Activated naive CD8-positive, alpha-beta T cell (primary cell): ENCODE measurements at regions not wholly inside any gene's neighbourhood (a gene's known extent, or its start where the extent isn't known, plus 50 kb on each side); places are given as distances from the start of the nearest gene placed in this dataset.
"Not testable (repeated sequence)": the region's sequence is repeated elsewhere in the genome, so short reads cannot be mapped to it uniquely, and the experiment has no call there.

Experiments
- H3K27ac Mint-ChIP-seq: one replicate; pipeline ENCODE4 v1.8.0; 2021; ENCODE audit warnings: mixed read lengths
- H3K27me3 Mint-ChIP-seq: one replicate; pipeline ENCODE4 v1.8.0; 2021; ENCODE audit warnings: mixed read lengths
- H3K36me3 Mint-ChIP-seq: one replicate; pipeline ENCODE4 v1.8.0; 2021; ENCODE audit warnings: mixed read lengths
- H3K4me1 Mint-ChIP-seq: one replicate; pipeline ENCODE4 v1.8.0; 2021; ENCODE audit warnings: low read depth, mixed read lengths
- H3K4me3 Mint-ChIP-seq: one replicate; pipeline ENCODE4 v1.8.0; 2021; ENCODE audit warnings: mild to moderate bottlenecking, mixed read lengths
- H3K9me3 Mint-ChIP-seq: one replicate; pipeline ENCODE4 v1.8.0; 2021; ENCODE audit warnings: low read depth, mixed read lengths

GRCh38 chr2:242103093-242103492, 233.6 kb downstream of the RTP5 start:
- Mint-ChIP-seq H3K36me3 (peaks cover 29% of the 10 kb centered on the region), H3K4me1 (peaks cover 24% of the 10 kb centered on the region)
- H3K27ac Mint-ChIP-seq, H3K9me3 Mint-ChIP-seq, H3K27me3 Mint-ChIP-seq, H3K4me3 Mint-ChIP-seq: not testable (repeated sequence)

- Mint-ChIP-seq H3K4me1 (peaks cover 24% of the 10 kb centered on the region), H3K36me3 (peaks cover 22% of the 10 kb centered on the region)
- H3K4me3 Mint-ChIP-seq, H3K27ac Mint-ChIP-seq, H3K27me3 Mint-ChIP-seq, H3K9me3 Mint-ChIP-seq: not testable (repeated sequence)
These were observed 234.8 kb downstream of the RTP5 start for GRCh38 chr2:242104202-242104956.

- not testable (repeated sequence) for H3K27ac Mint-ChIP-seq, H3K9me3 Mint-ChIP-seq, H3K27me3 Mint-ChIP-seq, H3K4me3 Mint-ChIP-seq
- Mint-ChIP-seq H3K4me1 (peaks cover 18% of the 10 kb centered on the region), H3K36me3 (peaks cover 16% of the 10 kb centered on the region)
These were observed 237.5 kb downstream of the RTP5 start for GRCh38 chr2:242107065-242107464.

- not testable (repeated sequence) for H3K9me3 Mint-ChIP-seq, H3K27ac Mint-ChIP-seq, H3K27me3 Mint-ChIP-seq, H3K4me3 Mint-ChIP-seq
- H3K36me3 Mint-ChIP-seq = peaks cover 16% of the 10 kb centered on the region
- H3K4me1 Mint-ChIP-seq = peaks cover 16% of the 10 kb centered on the region
These were observed 239.4 kb downstream of the RTP5 start for GRCh38 chr2:242108797-242109500.

GRCh38 chr2:242109819-242110218, 240.3 kb downstream of the RTP5 start:
- H3K4me1 Mint-ChIP-seq = peaks cover 14% of the 10 kb centered on the region
- not testable (repeated sequence) for H3K27ac Mint-ChIP-seq, H3K9me3 Mint-ChIP-seq, H3K27me3 Mint-ChIP-seq, H3K4me3 Mint-ChIP-seq
- peaks cover 15% of the 10 kb centered on the region for H3K36me3 Mint-ChIP-seq

- H3K36me3 Mint-ChIP-seq = not testable (repeated sequence)
These were observed 242.4 kb downstream of the RTP5 start for GRCh38 chr2:242111954-242112353.

GRCh38 chr2:242113492-242113891, 244.0 kb downstream of the RTP5 start:
- H3K9me3 Mint-ChIP-seq, H3K36me3 Mint-ChIP-seq, H3K27ac Mint-ChIP-seq, H3K4me1 Mint-ChIP-seq, H3K4me3 Mint-ChIP-seq, H3K27me3 Mint-ChIP-seq: not testable (repeated sequence)

More at GRCh38 chr2:242111954-242112353, 242.4 kb downstream of the RTP5 start:
- H3K27me3 Mint-ChIP-seq, H3K4me3 Mint-ChIP-seq, H3K27ac Mint-ChIP-seq, H3K9me3 Mint-ChIP-seq: not testable (repeated sequence)
- peaks cover 12% of the 10 kb centered on the region for H3K4me1 Mint-ChIP-seq

GRCh38 chr2:242116676-242117075, 247.1 kb downstream of the RTP5 start:
- not testable (repeated sequence) for H3K27ac Mint-ChIP-seq, H3K4me3 Mint-ChIP-seq, H3K4me1 Mint-ChIP-seq, H3K36me3 Mint-ChIP-seq, H3K27me3 Mint-ChIP-seq, H3K9me3 Mint-ChIP-seq

GRCh38 chr2:242117305-242117704, 247.8 kb downstream of the RTP5 start:
- not testable (repeated sequence) for H3K4me3 Mint-ChIP-seq, H3K36me3 Mint-ChIP-seq, H3K9me3 Mint-ChIP-seq, H3K27ac Mint-ChIP-seq, H3K27me3 Mint-ChIP-seq, H3K4me1 Mint-ChIP-seq

GRCh38 chr2:242119682-242120081, 250.2 kb downstream of the RTP5 start:
- not testable (repeated sequence) for H3K4me1 Mint-ChIP-seq, H3K27me3 Mint-ChIP-seq, H3K9me3 Mint-ChIP-seq, H3K36me3 Mint-ChIP-seq, H3K27ac Mint-ChIP-seq, H3K4me3 Mint-ChIP-seq

- H3K27me3 Mint-ChIP-seq, H3K9me3 Mint-ChIP-seq, H3K36me3 Mint-ChIP-seq, H3K4me1 Mint-ChIP-seq, H3K27ac Mint-ChIP-seq, H3K4me3 Mint-ChIP-seq: not testable (repeated sequence)
These were observed 261.2 kb downstream of the RTP5 start for GRCh38 chr2:242130682-242131081.

- H3K9me3 Mint-ChIP-seq, H3K36me3 Mint-ChIP-seq, H3K4me3 Mint-ChIP-seq, H3K27ac Mint-ChIP-seq, H3K4me1 Mint-ChIP-seq, H3K27me3 Mint-ChIP-seq: not testable (repeated sequence)
These were observed 290.4 kb downstream of the RTP5 start for GRCh38 chr2:242159921-242160320.

- not testable (repeated sequence) for H3K36me3 Mint-ChIP-seq, H3K27ac Mint-ChIP-seq
These were observed 295.6 kb downstream of the RTP5 start for GRCh38 chr2:242165115-242165514.

GRCh38 chr2:242171290-242171689, 301.8 kb downstream of the RTP5 start:
- not testable (repeated sequence) for H3K9me3 Mint-ChIP-seq, H3K36me3 Mint-ChIP-seq, H3K4me1 Mint-ChIP-seq, H3K27me3 Mint-ChIP-seq, H3K4me3 Mint-ChIP-seq, H3K27ac Mint-ChIP-seq

More at GRCh38 chr2:242165115-242165514, 295.6 kb downstream of the RTP5 start:
- H3K4me1 Mint-ChIP-seq, H3K4me3 Mint-ChIP-seq, H3K9me3 Mint-ChIP-seq, H3K27me3 Mint-ChIP-seq: not testable (repeated sequence)
